CD4-positive, alpha-beta T cell treated with Interleukin-17A for 1 hour (primary cell): ENCODE measurements at regions not wholly inside any gene's neighbourhood (a gene's known extent, or its start where the extent isn't known, plus 50 kb on each side); places are given as distances from the start of the nearest gene placed in this dataset.

Experiments used
- DNase-seq: peaks from one replicate; pipeline ENCODE4 v3.0.0-alpha.2; 2020

DNA sequence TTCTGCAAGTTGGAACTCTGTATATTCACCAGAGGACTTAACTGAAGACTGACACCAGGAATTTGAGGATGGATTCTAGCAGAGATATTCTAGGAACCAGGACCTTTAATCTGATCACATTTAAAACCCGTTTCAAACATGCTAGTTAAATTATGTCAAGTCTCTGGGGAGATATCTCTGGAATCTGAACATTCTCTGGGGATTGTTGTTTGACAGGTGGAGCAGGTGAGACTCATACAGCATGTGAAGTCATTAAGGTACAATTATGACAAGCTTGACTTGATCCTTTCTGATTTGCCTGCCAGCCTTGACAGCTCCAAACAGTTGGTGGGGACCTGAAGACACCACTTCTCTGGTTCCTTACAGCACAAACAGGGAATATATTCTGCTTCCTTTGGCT, 100.3 kb downstream of the FAT3 start:
- DNase-seq: no peak

DNA sequence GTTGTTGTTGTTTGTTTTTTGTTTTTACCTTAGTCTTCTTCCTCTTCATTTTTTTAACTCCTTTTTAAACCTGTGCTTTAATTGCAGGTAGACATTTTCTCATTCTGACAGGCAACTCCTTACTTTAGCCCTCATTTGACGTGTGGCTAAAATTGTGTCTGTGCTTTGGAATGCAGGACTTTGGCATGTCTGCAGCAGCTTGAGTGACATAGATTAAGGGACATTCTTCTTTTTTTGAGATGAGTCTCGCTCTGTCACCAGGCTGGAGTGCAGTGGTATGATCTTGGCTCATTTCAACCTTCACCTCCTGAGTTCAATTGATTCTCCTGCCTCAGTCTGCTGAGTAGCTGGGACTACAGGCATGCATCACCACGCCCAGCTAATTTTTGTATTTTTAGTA, 100.8 kb downstream of the FAT3 start:
- DNase-seq: no peak

DNA sequence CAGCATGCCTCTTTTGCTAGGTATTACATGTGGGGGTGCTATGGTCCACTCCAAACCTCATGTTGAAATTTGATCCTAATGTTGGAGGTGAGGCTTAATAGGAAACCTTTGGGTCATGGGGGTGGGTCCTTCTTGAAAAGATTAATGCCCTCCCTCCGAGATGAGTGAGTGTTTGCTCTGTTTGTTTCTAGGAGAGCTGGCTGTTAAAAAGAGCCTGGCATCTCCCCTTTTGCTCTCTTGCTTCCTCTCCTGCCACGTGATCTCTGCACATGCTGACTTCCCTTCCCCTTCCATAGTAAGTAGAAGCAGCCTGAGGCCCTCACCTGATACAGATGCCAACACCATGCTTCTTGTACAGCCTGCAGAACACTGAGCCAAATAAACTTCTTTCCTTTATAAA, 104.5 kb downstream of the FAT3 start:
- DNase-seq: no peak

DNA sequence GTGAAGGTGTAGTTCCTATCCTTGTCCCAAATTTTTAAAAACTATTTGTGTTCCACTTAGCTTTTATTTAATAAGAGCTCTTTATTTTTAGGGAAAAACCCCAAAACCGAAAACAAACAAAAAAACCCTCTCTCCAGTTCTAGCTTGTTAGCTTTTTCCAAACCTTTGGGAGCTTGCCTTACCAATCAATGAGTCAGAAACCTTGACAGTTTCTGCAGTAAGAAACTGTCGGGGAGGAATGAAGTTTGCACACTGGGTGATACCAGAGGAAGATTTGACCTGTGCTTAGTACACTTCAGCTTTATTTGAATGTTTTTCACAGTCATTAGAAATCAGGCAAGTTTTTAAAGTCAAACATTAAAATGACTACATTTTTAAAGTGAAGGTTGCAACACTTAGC, 105.0 kb downstream of the FAT3 start:
- DNase-seq: no peak

DNA sequence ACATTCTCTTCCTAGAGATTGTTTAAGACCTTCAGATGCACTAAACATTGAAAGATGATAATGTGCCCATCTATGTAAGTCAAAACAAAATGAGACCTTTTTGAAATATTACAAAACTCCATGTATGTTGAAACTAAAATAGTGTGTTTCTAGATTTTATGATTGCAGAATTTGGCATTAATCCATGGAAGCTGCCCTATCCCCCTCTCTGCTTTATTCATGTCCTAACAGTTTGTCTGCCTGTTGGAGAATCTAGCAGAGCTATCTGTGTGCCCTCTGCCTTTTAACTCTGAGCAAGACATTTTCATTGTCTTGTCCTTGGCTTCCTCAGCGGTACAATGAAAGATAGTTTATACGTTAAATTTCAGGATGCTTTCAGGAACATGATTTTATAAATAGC, 105.5 kb downstream of the FAT3 start:
- DNase-seq: no peak

DNA sequence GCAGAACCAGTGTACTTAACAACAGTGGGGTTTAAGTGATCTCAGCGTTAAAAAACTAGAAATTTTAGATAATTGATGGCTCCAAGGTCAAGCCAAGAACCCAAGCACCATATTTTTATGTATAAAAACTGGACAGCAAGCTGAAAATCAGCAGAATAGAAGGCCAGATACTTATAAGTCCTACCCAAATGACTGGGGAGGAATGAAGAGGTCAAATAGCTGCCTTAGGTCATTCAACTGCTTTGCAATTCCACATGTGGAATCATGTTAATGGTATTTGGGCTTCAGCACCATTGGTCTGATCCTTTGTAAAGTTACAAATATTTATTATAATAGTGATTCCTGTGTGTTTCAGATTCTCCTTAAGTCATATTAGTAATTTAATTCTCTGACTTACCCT, 108.4 kb downstream of the FAT3 start:
- DNase-seq: no peak

DNA sequence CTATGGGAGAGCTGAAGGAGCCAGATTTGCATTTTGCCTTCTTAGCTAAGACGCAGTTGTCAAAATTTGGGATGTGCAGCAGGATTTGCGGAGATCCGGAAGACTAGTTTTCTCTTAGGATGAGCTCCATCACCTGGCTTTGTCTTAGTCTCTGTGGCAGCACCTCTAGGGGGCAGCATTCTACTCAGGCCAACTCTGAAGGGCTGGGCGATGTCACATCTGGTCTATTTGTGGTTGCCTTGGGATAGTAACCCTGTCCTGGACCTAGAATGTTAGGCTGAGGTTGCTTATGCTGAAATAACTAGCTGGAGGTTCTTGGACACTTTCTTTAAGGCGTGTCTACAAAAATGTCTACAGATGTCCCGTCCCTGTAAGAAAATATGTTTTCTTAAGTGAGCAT, 116.2 kb downstream of the FAT3 start:
- no peak for DNase-seq

DNA sequence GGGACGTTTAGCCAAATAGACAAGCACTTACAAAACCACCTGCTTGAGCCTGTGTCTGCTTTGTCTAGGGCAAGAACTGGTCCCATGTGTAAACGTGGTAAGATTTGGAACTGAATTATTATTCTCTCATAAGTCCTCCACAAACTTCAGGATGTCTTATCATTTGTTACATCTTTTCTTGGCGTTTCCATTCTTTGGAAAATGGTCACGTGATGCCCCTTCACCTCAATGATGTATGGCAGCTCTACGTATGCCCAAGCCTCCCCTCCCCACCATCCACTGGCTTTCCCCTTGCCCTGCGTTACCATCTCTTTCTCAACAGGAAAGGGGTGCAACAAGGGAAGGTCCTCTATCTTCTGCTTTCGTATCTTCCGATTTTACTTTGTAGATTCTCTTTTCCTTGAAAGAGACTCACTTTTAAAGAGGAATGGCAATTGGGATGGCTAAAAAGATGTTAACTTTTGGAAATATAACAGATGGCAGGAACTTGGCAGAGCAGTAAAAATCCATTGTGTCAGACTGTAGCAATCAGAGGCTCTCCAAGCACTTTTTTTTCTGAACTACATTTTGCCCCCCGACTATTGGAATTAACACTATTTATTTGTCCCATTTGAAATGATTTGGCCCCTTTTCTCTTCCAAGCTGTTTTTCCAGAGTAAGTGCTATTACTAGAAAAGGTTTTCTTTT, 117.6 kb downstream of the FAT3 start:
- DNase-seq: no peak

DNA sequence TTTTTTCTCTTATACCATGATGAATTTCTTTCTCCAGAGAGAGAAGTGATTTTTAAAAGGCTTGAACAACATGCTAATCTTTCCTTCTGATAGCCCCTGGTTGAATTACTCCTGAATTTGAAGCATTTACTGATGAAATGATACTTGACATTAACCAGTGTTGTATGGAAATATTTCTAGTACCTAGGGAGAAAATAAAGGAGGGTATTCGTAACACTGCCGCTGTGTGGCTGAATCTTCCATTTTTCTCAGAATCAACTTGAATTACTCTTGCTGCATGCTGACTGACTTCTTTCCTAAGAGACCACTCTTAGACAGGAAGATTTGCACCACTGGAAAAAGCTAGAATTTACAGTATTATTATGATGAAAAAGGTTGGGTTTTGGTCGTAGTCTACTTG, 118.3 kb downstream of the FAT3 start:
- no peak for DNase-seq

DNA sequence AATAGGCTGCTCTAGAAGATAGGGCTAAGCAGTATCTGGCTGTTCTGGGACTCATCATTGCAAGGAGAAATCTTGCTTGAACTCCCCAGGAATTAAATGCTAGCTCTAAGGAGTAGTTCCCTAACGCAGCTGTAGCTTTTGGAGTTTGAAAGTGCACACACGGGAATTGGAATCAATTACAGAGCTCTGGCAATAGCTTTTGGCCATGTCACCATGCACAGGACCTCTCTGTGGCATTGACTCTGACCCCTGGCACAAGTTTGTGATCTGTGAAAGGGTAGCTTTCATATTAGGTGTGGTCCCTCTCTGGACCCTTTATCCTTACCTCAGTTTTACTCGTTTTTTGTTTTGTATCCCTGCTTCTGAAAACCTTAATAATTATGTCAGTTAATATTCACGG, 121.6 kb downstream of the FAT3 start:
- DNase-seq: no peak

DNA sequence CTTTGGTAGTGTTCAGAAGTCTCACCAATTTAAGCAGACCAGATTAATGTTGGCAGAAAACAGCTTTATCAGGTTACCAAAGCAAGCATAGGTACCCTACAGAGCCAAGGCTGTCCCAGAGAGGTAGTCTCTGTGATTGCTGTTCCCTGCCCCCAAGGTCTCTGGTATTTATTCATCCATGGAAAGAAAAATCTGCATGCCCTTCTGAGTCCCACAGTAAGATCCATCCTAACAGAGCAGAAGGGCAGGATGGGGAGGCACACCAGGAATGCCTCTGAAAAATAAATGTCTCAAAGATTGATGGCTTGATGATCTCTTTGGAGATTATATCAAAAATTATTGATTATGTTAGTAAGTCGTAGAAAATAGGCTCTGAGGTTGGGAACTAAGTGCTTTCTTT, 122.8 kb downstream of the FAT3 start:
- no peak for DNase-seq

DNA sequence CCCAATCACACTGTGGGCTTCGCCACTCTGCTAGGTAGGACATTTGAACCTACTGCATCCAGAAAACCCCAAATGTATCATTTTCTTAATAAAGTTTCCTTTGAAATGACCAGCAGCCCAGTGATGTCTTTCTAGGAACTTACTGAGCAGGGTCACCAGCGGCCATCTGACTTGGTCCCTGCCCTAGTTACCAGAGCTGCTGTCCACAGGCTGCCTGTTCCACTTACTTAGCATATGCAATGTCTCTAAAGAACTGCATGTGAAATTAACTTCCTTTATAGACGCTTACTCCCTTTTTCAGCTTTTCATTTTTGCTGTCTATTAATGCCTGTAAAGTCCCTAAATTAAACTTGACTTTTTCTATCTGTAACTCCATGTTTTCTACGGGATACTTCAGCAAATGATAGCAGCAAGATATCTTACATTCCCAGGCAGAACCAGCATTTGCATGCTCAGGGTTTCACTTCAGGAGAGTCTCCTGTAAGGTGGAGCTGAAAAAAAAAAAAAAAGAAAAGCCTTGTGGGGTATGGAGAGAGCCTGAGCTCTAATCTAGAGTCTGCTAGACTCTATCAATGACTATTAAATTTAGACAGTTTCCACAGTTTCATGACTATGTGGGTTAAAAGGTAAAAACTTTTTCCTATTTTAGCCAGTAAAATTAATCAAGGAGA, 125.0 kb downstream of the FAT3 start:
- no peak for DNase-seq

DNA sequence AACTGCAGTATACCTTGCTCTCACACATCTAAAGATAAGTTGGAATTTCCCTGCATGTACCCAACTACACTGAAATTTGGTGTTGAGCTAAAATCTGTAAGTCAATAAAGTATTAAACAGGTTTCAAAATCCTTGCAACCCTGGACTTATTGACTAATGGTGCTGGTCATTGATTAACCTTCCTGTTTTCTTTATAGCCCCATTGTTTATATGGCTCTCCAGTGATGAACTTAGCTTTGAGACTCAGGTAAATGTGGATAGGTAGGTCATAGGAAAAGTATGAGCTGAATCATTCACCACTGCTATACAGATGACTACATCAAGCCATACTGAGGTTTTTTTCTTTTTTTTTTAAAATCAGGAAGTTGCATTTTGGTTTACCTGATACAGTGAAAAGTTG, 132.7 kb downstream of the FAT3 start:
- no peak for DNase-seq

DNA sequence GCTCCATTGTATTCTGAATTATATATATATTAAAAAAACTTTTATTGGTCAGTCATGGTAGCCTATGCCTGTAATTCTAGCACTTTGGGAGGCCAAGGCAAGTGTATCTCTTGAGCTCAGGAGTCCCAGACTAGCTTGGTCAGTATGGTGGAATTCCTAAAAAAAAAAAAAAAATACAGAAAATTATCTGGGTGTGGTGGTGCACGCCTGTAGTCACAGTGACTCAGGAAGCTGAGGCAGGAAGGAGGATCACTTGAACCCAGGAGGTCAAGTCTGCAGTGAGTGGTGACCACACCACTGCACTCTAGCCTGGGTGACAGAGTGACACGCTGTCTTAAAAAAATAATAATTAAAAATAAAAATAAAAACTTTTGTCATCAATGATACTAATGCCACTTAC, 133.2 kb downstream of the FAT3 start:
- no peak for DNase-seq

DNA sequence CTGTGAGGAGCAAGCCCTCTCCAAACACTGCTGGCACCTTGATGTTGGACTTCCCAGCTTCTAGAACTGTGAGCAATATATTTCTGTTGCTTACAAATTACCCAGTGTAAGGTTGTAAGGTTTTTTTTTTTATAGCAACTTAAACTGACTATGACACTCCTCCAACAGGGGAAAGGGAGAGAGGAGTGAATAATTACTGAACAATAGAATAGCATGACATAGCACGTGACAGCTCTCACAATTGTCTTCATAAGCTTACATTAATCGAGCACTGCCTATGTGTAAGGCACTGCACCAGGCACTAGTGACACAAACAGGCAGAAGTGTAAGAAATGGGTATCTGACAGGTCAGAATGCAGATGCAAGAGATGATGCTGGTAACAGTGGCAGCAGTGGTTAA, 136.9 kb downstream of the FAT3 start:
- DNase-seq: no peak

DNA sequence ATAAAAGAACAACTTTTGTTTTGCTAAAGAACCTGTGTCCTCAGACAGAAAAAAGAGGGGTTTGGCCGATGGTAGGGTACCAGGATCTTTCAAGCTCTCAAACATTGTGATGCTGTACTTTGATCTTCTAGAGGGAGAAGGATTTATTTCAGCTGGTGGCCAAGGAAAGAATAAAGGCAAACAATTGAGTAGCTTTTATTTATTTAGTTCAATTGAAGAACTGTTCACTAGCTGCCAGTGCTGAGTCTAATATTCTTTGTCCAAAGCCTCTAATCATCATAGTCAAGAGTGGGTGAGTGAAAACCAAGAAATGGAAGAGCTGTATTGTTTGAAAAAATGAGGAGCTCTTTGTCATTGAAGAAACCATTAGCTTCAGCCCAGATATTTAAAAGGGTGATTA, 138.4 kb downstream of the FAT3 start:
- no peak for DNase-seq

DNA sequence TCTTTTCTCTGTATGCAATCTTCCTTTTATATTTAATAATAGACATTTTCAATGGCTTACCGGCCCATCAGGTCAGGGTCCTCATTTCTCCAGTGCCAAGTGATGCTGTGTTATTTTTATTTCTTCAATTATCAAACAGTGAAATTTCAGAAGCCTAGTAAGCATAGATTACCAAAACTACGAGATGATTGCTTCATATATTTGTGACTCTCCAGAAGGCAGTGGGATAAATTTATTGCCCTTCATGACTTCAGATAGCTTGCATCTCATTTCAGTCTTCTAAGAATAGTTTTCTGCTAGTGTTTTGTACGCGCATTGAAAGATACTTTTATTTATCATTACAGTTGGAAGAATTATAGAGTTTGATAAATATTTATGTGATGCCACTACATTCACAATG, 139.6 kb downstream of the FAT3 start:
- DNase-seq: no peak

DNA sequence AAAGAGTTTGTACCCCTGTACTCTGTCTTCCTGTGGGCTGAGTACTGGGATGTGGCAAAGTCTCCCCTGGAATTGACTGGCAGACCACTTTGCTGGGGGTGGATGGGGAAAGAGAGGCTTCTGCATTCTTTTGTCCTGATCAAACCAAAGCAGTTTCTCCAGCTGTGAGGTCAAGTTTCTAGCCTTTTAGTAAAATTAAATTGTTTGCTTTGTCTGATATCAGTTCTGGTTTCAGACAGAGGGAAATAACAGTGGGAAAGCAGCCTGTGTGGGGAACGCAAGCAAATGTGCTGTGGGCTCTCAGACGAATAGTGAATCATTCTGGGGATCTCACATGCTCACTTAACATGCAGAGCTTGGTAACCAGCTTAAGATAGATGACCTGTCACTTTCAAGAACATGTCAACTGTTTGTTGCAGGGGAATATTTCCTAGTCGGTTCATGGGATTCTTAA, 151.6 kb downstream of the FAT3 start:
- DNase-seq: no peak

DNA sequence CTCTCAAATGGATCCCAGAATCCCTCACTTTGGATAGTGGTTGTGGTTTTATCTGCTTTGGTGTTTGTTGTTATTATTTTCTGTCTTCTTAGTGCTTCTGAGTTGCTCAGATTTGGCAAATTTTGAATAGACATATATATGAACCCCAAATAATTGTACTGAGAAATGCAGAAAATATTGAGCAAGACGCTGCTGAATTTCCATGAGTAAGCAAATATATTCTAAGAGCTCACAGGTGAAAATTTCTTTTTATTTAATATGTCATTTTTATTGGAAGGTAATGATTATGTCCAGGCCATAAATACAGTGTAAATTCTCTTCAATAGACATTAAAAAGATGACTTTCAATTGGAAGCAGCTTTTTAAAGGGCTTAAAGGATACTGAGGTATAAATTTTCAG, 152.1 kb downstream of the FAT3 start:
- DNase-seq: no peak

DNA sequence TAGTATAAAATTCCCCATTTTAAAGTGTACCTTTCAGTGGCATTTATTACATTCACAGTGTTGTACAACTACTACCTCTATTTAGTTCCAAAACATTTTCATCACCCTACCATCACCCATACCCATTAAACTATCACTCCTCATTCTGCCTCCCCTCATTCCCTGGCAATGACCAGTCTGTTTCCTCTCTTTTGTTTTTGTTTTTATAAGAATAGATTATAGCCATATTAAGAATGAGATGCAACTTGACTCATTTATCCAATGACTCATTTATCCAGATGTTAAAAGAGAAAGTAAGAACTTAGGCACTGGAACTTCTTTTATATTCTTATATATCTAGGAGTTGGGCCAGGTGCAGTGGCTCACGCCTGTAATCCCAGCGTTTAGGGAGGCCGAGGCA, 156.3 kb downstream of the FAT3 start:
- no peak for DNase-seq

DNA sequence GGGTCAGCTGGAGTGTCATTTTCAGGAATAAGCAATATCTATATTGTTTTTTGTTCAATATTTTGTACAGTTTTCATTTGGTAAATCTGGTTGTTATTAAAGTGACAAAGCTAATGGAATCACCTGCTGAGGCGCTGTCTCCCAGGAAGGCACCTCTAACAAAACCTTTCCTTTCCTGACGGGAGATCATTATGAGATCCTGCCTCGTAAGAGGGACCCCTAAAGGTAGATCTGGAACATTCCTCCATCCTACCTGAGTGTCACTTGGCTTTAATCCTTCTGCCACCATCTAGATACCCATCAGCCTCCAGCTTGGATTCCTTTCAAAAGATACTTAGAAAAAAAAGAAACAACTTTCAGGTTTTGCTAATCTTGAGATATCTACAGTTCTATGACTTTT, 157.7 kb downstream of the FAT3 start:
- no peak for DNase-seq

DNA sequence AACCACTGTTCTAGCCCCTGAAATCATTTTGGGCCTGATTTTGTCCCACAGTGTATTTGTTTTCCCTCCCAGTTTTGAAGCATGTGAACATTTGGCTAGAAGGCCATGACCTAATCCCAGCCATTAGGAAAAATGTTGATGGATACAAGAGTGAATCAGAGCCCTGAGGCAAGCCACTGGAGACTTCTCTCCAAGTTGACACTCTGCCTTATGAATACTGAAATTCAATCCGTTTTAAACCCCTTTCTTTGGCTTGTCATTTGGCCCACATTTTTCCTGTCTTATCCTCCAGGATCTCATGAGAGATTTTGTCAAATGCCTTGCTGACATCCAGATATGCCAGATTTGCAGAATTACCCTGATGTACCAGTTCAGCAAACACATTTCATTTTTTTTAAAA, 158.8 kb downstream of the FAT3 start:
- DNase-seq: no peak

DNA sequence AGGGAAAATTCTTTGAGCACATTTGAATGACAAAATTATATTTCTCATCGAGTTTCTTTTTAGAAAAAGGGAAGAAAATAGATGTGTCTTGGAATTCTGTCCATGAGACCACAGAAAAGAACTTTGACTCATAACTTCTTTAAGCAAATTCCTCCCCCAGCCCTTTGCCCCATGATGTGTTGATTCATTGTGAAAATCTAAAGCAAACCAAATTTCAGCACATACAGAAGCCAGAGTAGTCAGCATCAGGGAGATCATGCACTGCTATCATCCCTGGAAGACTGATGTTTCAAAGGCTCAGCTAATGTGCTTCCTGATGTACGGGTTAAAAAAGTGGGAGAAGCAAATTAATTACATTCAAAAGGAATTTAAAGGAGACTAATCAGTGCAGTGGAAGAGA, 159.7 kb downstream of the FAT3 start:
- no peak for DNase-seq

DNA sequence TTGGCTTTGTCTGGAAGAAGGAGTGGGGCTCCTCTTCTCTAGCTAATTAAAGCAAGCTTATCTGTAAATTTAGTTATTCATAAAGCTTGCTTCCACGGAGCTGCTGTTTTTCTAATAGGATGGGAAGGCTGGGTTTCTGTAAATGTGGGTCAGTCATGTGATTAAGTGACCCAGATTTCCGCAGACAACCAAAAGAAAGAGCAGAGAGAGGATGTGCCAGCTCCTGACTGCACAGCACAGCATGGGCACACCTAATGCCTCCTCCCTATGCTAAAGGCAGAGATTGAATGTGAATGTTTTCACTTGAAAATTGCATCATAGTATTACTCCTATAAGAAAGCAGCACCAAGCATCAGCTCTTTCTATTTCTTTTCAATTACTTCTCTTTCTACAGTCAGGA, 160.2 kb downstream of the FAT3 start:
- no peak for DNase-seq

DNA sequence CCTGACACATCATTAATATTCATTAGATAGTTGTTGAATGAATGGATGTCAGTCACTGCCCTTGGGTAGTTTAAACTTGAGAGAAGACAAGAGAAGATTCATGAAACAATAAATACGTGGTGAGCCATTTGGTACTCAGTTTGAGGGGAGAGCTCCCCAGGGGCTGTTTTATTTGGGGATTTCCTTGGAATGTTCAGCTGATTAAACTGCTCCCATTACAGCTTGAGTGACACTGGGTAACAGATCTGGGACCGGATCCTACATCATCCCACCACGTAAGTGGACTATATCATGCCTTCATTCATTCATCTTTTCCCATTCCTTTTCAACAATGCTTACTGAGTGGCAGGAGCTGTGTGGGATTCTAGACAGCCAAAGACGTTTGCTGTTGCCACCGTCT, 162.0 kb downstream of the FAT3 start:
- DNase-seq: no peak
